HepG2 (cell line): ENCODE measurements at regions not wholly inside any gene's neighbourhood (a gene's known extent, or its start where the extent isn't known, plus 50 kb on each side); places are given as distances from the start of the nearest gene placed in this dataset.

ENCODE experiments used
- CBFB ChIP-seq: sonication (generic); formaldehyde crosslinking; IDR thresholded peaks from 2 replicates; pipeline ENCODE4 v1.4.0; 2020; ENCODE audit warnings: missing genetic modification reagents
- CEBPB ChIP-seq: IDR thresholded peaks from 2 replicates; pipeline ENCODE4 v1.6.1; 2011; ENCODE audit warnings: low read depth, low read length, improper control_type of control experiment, borderline replicate concordance
- CHD2 ChIP-seq: IDR thresholded peaks from 2 replicates; pipeline ENCODE4 v1.6.1; 2011; ENCODE audit warnings: low read depth, low read length, improper control_type of control experiment
- CHD4 ChIP-seq: fragments of 200-600 bp; sonication (generic); IDR thresholded peaks from 2 replicates; pipeline ENCODE4 v1.7.0; 2017; ENCODE audit warnings: mild to moderate bottlenecking, low read length, borderline replicate concordance
- CTCF ChIP-seq: sonication (generic); formaldehyde crosslinking; IDR thresholded peaks from 2 replicates; pipeline ENCODE4 v1.5.0; 2020; ENCODE audit warnings: mild to moderate bottlenecking, missing genetic modification reagents, moderate library complexity
- HNRNPL ChIP-seq: fragments of 200-400 bp; formaldehyde crosslinking; IDR thresholded peaks from 2 replicates; pipeline ENCODE4 v1.6.1; 2017; ENCODE audit warnings: mild to moderate bottlenecking, low read depth, low read length
- LCORL ChIP-seq, 2 experiments: fragments of 450-650 bp in 1 of 2; sonication (generic) in 1 of 2; formaldehyde crosslinking in 1 of 2; IDR thresholded peaks; 2 replicates each; pipeline versions ENCODE4 v1.5.0 to v1.6.1; 2017 to 2020; ENCODE audit warnings: antibody characterized with exemption in 1 of 2, missing genetic modification reagents in 1 of 2
- MAFG ChIP-seq: sonication (generic); formaldehyde crosslinking; IDR thresholded peaks from 2 replicates; pipeline ENCODE4 v1.5.1; 2020; ENCODE audit warnings: mild to moderate bottlenecking, missing genetic modification reagents
- MLX ChIP-seq: IDR thresholded peaks from 2 replicates; pipeline ENCODE4 v1.6.1; 2016
- NFKB2 ChIP-seq: sonication (generic); formaldehyde crosslinking; IDR thresholded peaks from 2 replicates; pipeline ENCODE4 v1.4.0; 2020; ENCODE audit warnings: missing genetic modification reagents, borderline replicate concordance
- PCBP1 ChIP-seq: fragments of 200-400 bp; formaldehyde crosslinking; IDR thresholded peaks from 2 replicates; pipeline ENCODE4 v1.6.1; 2017; ENCODE audit warnings: mild to moderate bottlenecking, low read depth, low read length, borderline replicate concordance
- TCF7L2 ChIP-seq: IDR thresholded peaks from 2 replicates; pipeline ENCODE4 v1.6.1; 2011; ENCODE audit warnings: mild to moderate bottlenecking, low read depth, low read length, moderate library complexity
- ZBTB43 ChIP-seq: sonication (generic); formaldehyde crosslinking; conservative IDR thresholded peaks from 2 replicates; pipeline ENCODE4 v1.4.0; 2020; ENCODE audit warnings: missing genetic modification reagents

- TF ChIP-seq ZBTB43 (CRISPR knock-in tag) (no peak), CEBPB (no peak), CBFB (CRISPR knock-in tag) (no peak), LCORL (IDR thresholded peaks at IDR 0.05) (no peak), LCORL (CRISPR knock-in tag; IDR thresholded peaks at IDR 0.05) (no peak), MLX (CRISPR knock-in tag) (no peak), NFKB2 (CRISPR knock-in tag) (no peak), HNRNPL (no peak), PCBP1 (no peak), CHD4 (no peak), CTCF (CRISPR knock-in tag) (no peak), CHD2 (no peak), MAFG (CRISPR knock-in tag) (no peak), TCF7L2 (no peak)
These were observed 214.7 kb downstream of the ICE1 start for GRCh38 chr5:5637173-5637572.
